Neuronal stem cell (in vitro differentiated cells): ENCODE measurements at regions not wholly inside any gene's neighbourhood (a gene's known extent, or its start where the extent isn't known, plus 50 kb on each side); places are given as distances from the start of the nearest gene placed in this dataset.

Source experiments
- DNase-seq: peaks from one replicate; pipeline ENCODE4 v3.0.0-alpha.2; 2013; ENCODE audit warnings: low spot score
- H2AFZ ChIP-seq: one replicate; pipeline ENCODE4 v1.6.1; 2013; ENCODE audit warnings: mild to moderate bottlenecking, low read length, inconsistent platforms
- H2AK5ac ChIP-seq: 2 replicates; pipeline ENCODE4 v1.6.1; 2013; ENCODE audit warnings: low read depth, mild to moderate bottlenecking, inconsistent platforms, low read length, moderate library complexity, mixed read lengths
- H2BK120ac ChIP-seq: 2 replicates; pipeline ENCODE4 v1.6.1; 2013; ENCODE audit warnings: low read depth, mild to moderate bottlenecking, inconsistent platforms, low read length, moderate library complexity, mixed read lengths
- H2BK12ac ChIP-seq: one replicate; pipeline ENCODE4 v1.6.1; 2013; ENCODE audit warnings: low read length, inconsistent platforms
- H2BK15ac ChIP-seq: 2 replicates; pipeline ENCODE4 v1.6.1; 2013; ENCODE audit warnings: mild to moderate bottlenecking, low read length, inconsistent platforms, mixed read lengths
- H2BK5ac ChIP-seq: one replicate; pipeline ENCODE4 v1.6.1; 2013; ENCODE audit warnings: inconsistent platforms, mild to moderate bottlenecking, low read length, moderate library complexity
- H3K14ac ChIP-seq: one replicate; pipeline ENCODE4 v1.6.1; 2013; ENCODE audit warnings: low read length, inconsistent platforms
- H3K18ac ChIP-seq: 2 replicates; pipeline ENCODE4 v1.6.1; 2013; ENCODE audit warnings: low read length, inconsistent platforms
- H3K23ac ChIP-seq: 2 replicates; pipeline ENCODE4 v1.6.1; 2013; ENCODE audit warnings: low read depth, mild to moderate bottlenecking, mixed read lengths, low read length, inconsistent platforms; ENCODE audit not compliant: poor library complexity
- H3K27ac ChIP-seq: replicated peaks from 3 replicates; pipeline ENCODE4 v1.5.1; 2013; ENCODE audit warnings: low read length, inconsistent platforms
- H3K27me3 ChIP-seq, 3 experiments: 2 replicates each; pipeline ENCODE4 v1.6.1; 2013; ENCODE audit warnings: low read length in 3 of 3, mild to moderate bottlenecking in 2 of 3, inconsistent platforms in 1 of 3, low read depth in 1 of 3, mixed read lengths in 1 of 3, moderate library complexity in 1 of 3; ENCODE audit not compliant: control insufficient read depth in 3 of 3, insufficient read depth in 3 of 3
- H3K36me3 ChIP-seq, 2 donors: replicated peaks in 1 of 2; 2 replicates each; pipeline ENCODE4 v1.6.1; 2013; ENCODE audit warnings: low read length in 2 of 2; ENCODE audit not compliant: control insufficient read depth in 2 of 2, insufficient read depth in 2 of 2
- H3K4ac ChIP-seq: 2 replicates; pipeline ENCODE4 v1.6.1; 2013; ENCODE audit warnings: inconsistent platforms, mild to moderate bottlenecking, low read length, moderate library complexity
- H3K4me1 ChIP-seq, 2 donors: 1 replicate in 1 of 2; 2 replicates in 1 of 2; pipeline ENCODE4 v1.6.1; 2013; ENCODE audit warnings: low read length in 2 of 2, low read depth in 1 of 2; ENCODE audit not compliant: control insufficient read depth in 2 of 2, insufficient read depth in 1 of 2
- H3K4me2 ChIP-seq: one replicate; pipeline ENCODE4 v1.6.1; 2013; ENCODE audit warnings: mild to moderate bottlenecking, low read length, inconsistent platforms; ENCODE audit not compliant: insufficient read depth, poor library complexity, severe bottlenecking
- H3K4me3 ChIP-seq, 2 donors: 2 replicates each; pipeline ENCODE4 v1.5.1; 2013; ENCODE audit warnings: low read length in 2 of 2, mild to moderate bottlenecking in 2 of 2, inconsistent platforms in 1 of 2, moderate library complexity in 1 of 2
- H3K79me1 ChIP-seq: one replicate; pipeline ENCODE4 v1.6.1; 2013; ENCODE audit warnings: low read depth, mild to moderate bottlenecking, inconsistent platforms, low read length, moderate library complexity
- H3K9ac ChIP-seq: one replicate; pipeline ENCODE4 v1.6.1; 2013; ENCODE audit warnings: mild to moderate bottlenecking, low read depth, low read length, inconsistent platforms; ENCODE audit not compliant: poor library complexity
- H3K9me3 ChIP-seq, 2 donors: replicated peaks in 1 of 2; 2 replicates each; pipeline versions ENCODE3 to v1.6.1; 2013; ENCODE audit warnings: low read length in 2 of 2, mild to moderate bottlenecking in 2 of 2, inconsistent platforms in 1 of 2, low read depth in 1 of 2, mixed read lengths in 1 of 2, moderate library complexity in 1 of 2; ENCODE audit not compliant: control insufficient read depth in 2 of 2, insufficient read depth in 1 of 2
- H4K8ac ChIP-seq: one replicate; pipeline ENCODE4 v1.6.1; 2013; ENCODE audit warnings: low read depth, mild to moderate bottlenecking, inconsistent platforms, low read length, moderate library complexity
- H4K91ac ChIP-seq: one replicate; pipeline ENCODE4 v1.6.1; 2013; ENCODE audit warnings: low read length, low read depth, mild to moderate bottlenecking, inconsistent platforms; ENCODE audit not compliant: poor library complexity
- WGBS, 2 donors: extraction: QIAGEN DNeasy Blood & Tissue Kit; methylation state at CpG; one replicate each; pipeline ENCODE4 v1.1.7; 2013; ENCODE audit warnings: missing lambda C conversion rate in 2 of 2, mixed read lengths in 1 of 2; ENCODE audit not compliant: insufficient read length in 2 of 2, insufficient replicate concordance in 1 of 2; ENCODE audit errors: extremely low coverage in 2 of 2; 5-methylcytosine and 5-hydroxymethylcytosine counted together

- no peak for DNase-seq
- no peaks in the 10 kb centered on the region for H3K9me3 ChIP-seq
- no peak overlapping the region for H4K91ac ChIP-seq
- WGBS, 2 donors, result no CpG with 5 or more reads among the region's 5 CpGs
- H3K4me3 ChIP-seq, result no peak overlapping the region
- H2AK5ac ChIP-seq, result no peak overlapping the region
- no peak overlapping the region for H2BK12ac ChIP-seq
- no peak overlapping the region for H3K23ac ChIP-seq
- no peaks in the 10 kb centered on the region for H3K27me3 ChIP-seq
- no peak overlapping the region for H2BK120ac ChIP-seq
- no peak overlapping the region for H3K9ac ChIP-seq
- no peak overlapping the region for H2BK15ac ChIP-seq
- H3K36me3 ChIP-seq, result no peaks in the 10 kb centered on the region
- H3K79me1 ChIP-seq, result no peaks in the 10 kb centered on the region
- H2BK5ac ChIP-seq, result no peak overlapping the region
- no peak overlapping the region for H3K14ac ChIP-seq
- H2AFZ ChIP-seq, result no peak overlapping the region
- H4K8ac ChIP-seq, result no peak overlapping the region
- no peaks in the 10 kb centered on the region for H3K4me1 ChIP-seq
- H3K4ac ChIP-seq, result no peak overlapping the region
- H3K4me2 ChIP-seq, result no peak overlapping the region
- H3K18ac ChIP-seq, result no peak overlapping the region
- H3K27ac ChIP-seq, result no peak overlapping the region
These were observed 842.1 kb upstream of the FANCL start for GRCh38 chr2:59083075-59083828.

- Histone ChIP-seq H3K4me1 (no peaks in the 10 kb centered on the region), H3K4me2 (no peak overlapping the region), H3K23ac (no peak overlapping the region), H3K4me3 (no peak overlapping the region), H2BK12ac (no peak overlapping the region), H3K27ac (no peak overlapping the region), H2BK15ac (no peak overlapping the region), H2BK5ac (no peak overlapping the region), H3K79me1 (no peaks in the 10 kb centered on the region), H3K18ac (no peak overlapping the region), H3K9ac (no peak overlapping the region), H3K27me3 (no peaks in the 10 kb centered on the region), H3K4ac (no peak overlapping the region), H4K91ac (no peak overlapping the region), H4K8ac (no peak overlapping the region), H2AK5ac (no peak overlapping the region), H2AFZ (no peak overlapping the region), H3K9me3 (no peaks in the 10 kb centered on the region), H2BK120ac (no peak overlapping the region), H3K14ac (no peak overlapping the region), H3K36me3 (no peaks in the 10 kb centered on the region)
- WGBS, 2 donors, result no CpG with 5 or more reads among the region's 5 CpGs
- no peak for DNase-seq
These were observed 841.5 kb upstream of the FANCL start for GRCh38 chr2:59082657-59083056.

- H2AFZ ChIP-seq, result no peak overlapping the region
- H3K4me1 ChIP-seq, result no peaks in the 10 kb centered on the region
- no peak for DNase-seq
- H4K8ac ChIP-seq, result no peak overlapping the region
- H3K4me3 ChIP-seq, result no peak overlapping the region
- H3K27me3 ChIP-seq, result no peaks in the 10 kb centered on the region
- H3K36me3 ChIP-seq, result no peaks in the 10 kb centered on the region
- H2BK12ac ChIP-seq, result no peak overlapping the region
- no peak overlapping the region for H3K14ac ChIP-seq
- H3K79me1 ChIP-seq, result no peaks in the 10 kb centered on the region
- H2BK15ac ChIP-seq, result no peak overlapping the region
- no peak overlapping the region for H3K23ac ChIP-seq
- H3K4ac ChIP-seq, result no peak overlapping the region
- no peak overlapping the region for H2BK120ac ChIP-seq
- H4K91ac ChIP-seq, result no peak overlapping the region
- H2BK5ac ChIP-seq, result no peak overlapping the region
- H3K4me2 ChIP-seq, result no peak overlapping the region
- no CpG with 5 or more reads among the region's 4 CpGs for whole genome bisulfite sequencing, 2 donors
- H3K18ac ChIP-seq, result no peak overlapping the region
- no peak overlapping the region for H3K9ac ChIP-seq
- H3K27ac ChIP-seq, result no peak overlapping the region
- no peaks in the 10 kb centered on the region for H3K9me3 ChIP-seq
- no peak overlapping the region for H2AK5ac ChIP-seq
These were observed 839.5 kb upstream of the FANCL start for GRCh38 chr2:59080451-59081181.

- Histone ChIP-seq H2BK15ac (no peak overlapping the region), H3K4me3 (no peak overlapping the region), H2BK5ac (no peak overlapping the region), H3K9ac (no peak overlapping the region), H3K4ac (no peak overlapping the region), H3K79me1 (no peaks in the 10 kb centered on the region), H4K8ac (no peak overlapping the region), H3K14ac (no peak overlapping the region), H3K27ac (no peak overlapping the region), H3K4me1 (no peaks in the 10 kb centered on the region), H2BK120ac (no peak overlapping the region), H2BK12ac (no peak overlapping the region), H3K27me3 (no peaks in the 10 kb centered on the region), H3K4me2 (no peak overlapping the region), H2AFZ (no peak overlapping the region), H4K91ac (no peak overlapping the region), H2AK5ac (no peak overlapping the region), H3K23ac (no peak overlapping the region), H3K18ac (no peak overlapping the region), H3K36me3 (no peaks in the 10 kb centered on the region), H3K9me3 (no peaks in the 10 kb centered on the region)
- no peak for DNase-seq
- no CpG with 5 or more reads among the region's 6 CpGs for WGBS, 2 donors
These were observed 836.9 kb upstream of the FANCL start for GRCh38 chr2:59077981-59078531.
